Renal cortical epithelial cell (primary cell): ENCODE measurements at regions not wholly inside any gene's neighbourhood (a gene's known extent, or its start where the extent isn't known, plus 50 kb on each side); places are given as distances from the start of the nearest gene placed in this dataset.
"Not testable (repeated sequence)": the region's sequence is repeated elsewhere in the genome, so short reads cannot be mapped to it uniquely, and the experiment has no call there.

ENCODE experiments used
- DNase-seq: peaks from one replicate; pipeline ENCODE4 v3.0.0-alpha.2; 2011; ENCODE audit warnings: low read depth

- DNase-seq = no peak
These were observed 110.9 kb downstream of the FHIP1A start for GRCh38 chr4:151519728-151520415.

GRCh38 chr4:151522866-151523519, 114.0 kb downstream of the FHIP1A start:
- DNase-seq = no peak

- no peak for DNase-seq
These were observed 115.6 kb downstream of the FHIP1A start for GRCh38 chr4:151524610-151525009.

- not testable (repeated sequence) for DNase-seq
These were observed 117.5 kb downstream of the FHIP1A start for GRCh38 chr4:151526489-151526888.

GRCh38 chr4:151527699-151528098, 118.7 kb downstream of the FHIP1A start:
- peak; percentile 75 for DNase-seq

- DNase-seq = no peak
These were observed 120.2 kb downstream of the FHIP1A start for GRCh38 chr4:151529187-151529586.

GRCh38 chr4:151530230-151530629, 121.3 kb downstream of the FHIP1A start:
- peak; percentile 67 for DNase-seq

- no peak for DNase-seq
These were observed 121.8 kb downstream of the FHIP1A start for GRCh38 chr4:151530783-151531182.

- no peak for DNase-seq
These were observed 123.2 kb downstream of the FHIP1A start for GRCh38 chr4:151532001-151532708.

- no peak for DNase-seq
These were observed 125.2 kb downstream of the FHIP1A start for GRCh38 chr4:151534195-151534594.

GRCh38 chr4:151535366-151535765, 126.4 kb downstream of the FHIP1A start:
- DNase-seq = no peak

- peak; percentile 59 for DNase-seq
These were observed 128.7 kb downstream of the FHIP1A start for GRCh38 chr4:151537687-151538086.

GRCh38 chr4:151538963-151539362, 130.0 kb downstream of the FHIP1A start:
- no peak for DNase-seq

GRCh38 chr4:151540728-151541388, 131.9 kb downstream of the FHIP1A start:
- DNase-seq = peak; percentile 91

- DNase-seq = peak; percentile 81
These were observed 132.6 kb downstream of the FHIP1A start for GRCh38 chr4:151541389-151542071.

GRCh38 chr4:151548708-151549107, 139.7 kb downstream of the FHIP1A start:
- no peak for DNase-seq

GRCh38 chr4:151549378-151549777, 140.4 kb downstream of the FHIP1A start:
- DNase-seq = not testable (repeated sequence)

- no peak for DNase-seq
These were observed 144.9 kb downstream of the FHIP1A start for GRCh38 chr4:151553874-151554273.

- peak; percentile 60 for DNase-seq
These were observed 146.4 kb downstream of the FHIP1A start for GRCh38 chr4:151555151-151555945.

- no peak for DNase-seq
These were observed 149.6 kb downstream of the FHIP1A start for GRCh38 chr4:151558496-151559113.
